ENCODE measurements at regions not wholly inside any gene's neighbourhood (a gene's known extent, or its start where the extent isn't known, plus 50 kb on each side); places are given as distances from the start of the nearest gene placed in this dataset.

- H3K36me3 ChIP-seq (ENCODE audit: control insufficient read depth in 4 of 4, insufficient read depth in 4 of 4, low read length in 4 of 4), result no peaks in the 10 kb centered on the region
- no peak for ATAC-seq (ENCODE audit: insufficient read depth, low FRiP score)
- no peaks in the 10 kb centered on the region for H3K27me3 ChIP-seq (ENCODE audit: control insufficient read depth in 3 of 3, insufficient read depth in 3 of 3, low read length in 2 of 3)
- no peak for DNase-seq
- no peak for TF ChIP-seq CTCF (IDR thresholded peaks at IDR 0.05; ENCODE audit: control extremely low read depth, extremely low read depth)
- H3K4me1 ChIP-seq (ENCODE audit: control insufficient read depth in 5 of 5, insufficient read depth in 5 of 5, low read length in 5 of 5), result no peaks in the 10 kb centered on the region
- no peak overlapping the region for H3K4me3 ChIP-seq
- H3K9ac ChIP-seq (ENCODE audit: insufficient read depth in 1 of 2, low read length in 2 of 2), result no peak overlapping the region
- H3K27ac ChIP-seq (ENCODE audit: low read depth in 1 of 2, low read length in 1 of 2), result no peak overlapping the region
- peaks cover 0 to 4% (median 1%) of the 10 kb centered on the region in 4 donors for H3K9me3 ChIP-seq (ENCODE audit: control insufficient read depth in 4 of 4, insufficient read depth in 3 of 4, low read length in 3 of 4)
Observed at GRCh38 chr9:26163931-26164330, 485.7 kb upstream of the TUSC1 start.

GRCh38 chr9:26159575-26160392 lies 481.5 kb upstream of the TUSC1 start:
- H3K4me3 ChIP-seq, result no peak overlapping the region
- no peak overlapping the region for H3K27ac ChIP-seq (ENCODE audit: low read depth in 1 of 2, low read length in 1 of 2)
- no peaks in the 10 kb centered on the region for H3K27me3 ChIP-seq (ENCODE audit: control insufficient read depth in 3 of 3, insufficient read depth in 3 of 3, low read length in 2 of 3)
- no peak overlapping the region for H3K9ac ChIP-seq (ENCODE audit: insufficient read depth in 1 of 2, low read length in 2 of 2)
- TF ChIP-seq CTCF (IDR thresholded peaks at IDR 0.05; ENCODE audit: control extremely low read depth, extremely low read depth), result no peak
- H3K36me3 ChIP-seq (ENCODE audit: control insufficient read depth in 4 of 4, insufficient read depth in 4 of 4, low read length in 4 of 4), result no peaks in the 10 kb centered on the region
- ATAC-seq (ENCODE audit: insufficient read depth, low FRiP score), result peak; percentile 19
- peaks cover 0 to 4% (median under 1%) of the 10 kb centered on the region in 4 donors for H3K9me3 ChIP-seq (ENCODE audit: control insufficient read depth in 4 of 4, insufficient read depth in 3 of 4, low read length in 3 of 4)
- no peak for DNase-seq
- no peaks in the 10 kb centered on the region for H3K4me1 ChIP-seq (ENCODE audit: control insufficient read depth in 5 of 5, insufficient read depth in 5 of 5, low read length in 5 of 5)
- 85 to 91% methylated on average over 2 of the region's 2 CpGs for WGBS, 2 donors

GRCh38 chr9:26158631-26159150 lies 480.4 kb upstream of the TUSC1 start:
- Histone ChIP-seq H3K27ac (ENCODE audit: low read depth in 1 of 2, low read length in 1 of 2) (no peak overlapping the region), H3K9ac (ENCODE audit: insufficient read depth in 1 of 2, low read length in 2 of 2) (no peak overlapping the region), H3K9me3 (ENCODE audit: control insufficient read depth in 4 of 4, insufficient read depth in 3 of 4, low read length in 3 of 4) (peaks cover 0 to 4% (median 0%) of the 10 kb centered on the region in 4 donors), H3K36me3 (ENCODE audit: control insufficient read depth in 4 of 4, insufficient read depth in 4 of 4, low read length in 4 of 4) (no peaks in the 10 kb centered on the region), H3K27me3 (ENCODE audit: control insufficient read depth in 3 of 3, insufficient read depth in 3 of 3, low read length in 2 of 3) (no peaks in the 10 kb centered on the region), H3K4me3 (no peak overlapping the region), H3K4me1 (ENCODE audit: control insufficient read depth in 5 of 5, insufficient read depth in 5 of 5, low read length in 5 of 5) (no peaks in the 10 kb centered on the region)
- 81 to 85% methylated on average over 4 of the region's 4 CpGs for WGBS, 2 donors
- TF ChIP-seq CTCF (IDR thresholded peaks at IDR 0.05; ENCODE audit: control extremely low read depth, extremely low read depth), result no peak
- no peak for DNase-seq
- ATAC-seq (ENCODE audit: insufficient read depth, low FRiP score), result no peak

Measured in lung (tissue), 11 donors.